ENCODE measurements at regions not wholly inside any gene's neighbourhood (a gene's known extent, or its start where the extent isn't known, plus 50 kb on each side); places are given as distances from the start of the nearest gene placed in this dataset.

GRCh38 chr11:22491555-22492225 is 133.9 kb downstream of the FANCF start:
- Histone ChIP-seq H3K4me3 (ENCODE audit: low read depth in 1 of 2, low read length in 2 of 2) (no peak overlapping the region), H3K27ac (ENCODE audit: low read length) (no peak overlapping the region), H3K4me1 (ENCODE audit: control insufficient read depth in 1 of 2, insufficient read depth in 2 of 2, low read length in 2 of 2) (no peaks in the 10 kb centered on the region), H3K9me3 (ENCODE audit: control insufficient read depth in 1 of 2, low read length in 2 of 2) (no peaks in the 10 kb centered on the region), H3K36me3 (ENCODE audit: control insufficient read depth in 1 of 2, insufficient read depth in 2 of 2, low read length in 2 of 2) (no peaks in the 10 kb centered on the region), H3K27me3 (ENCODE audit: low read depth, low read length) (no peaks in the 10 kb centered on the region)

DNA sequence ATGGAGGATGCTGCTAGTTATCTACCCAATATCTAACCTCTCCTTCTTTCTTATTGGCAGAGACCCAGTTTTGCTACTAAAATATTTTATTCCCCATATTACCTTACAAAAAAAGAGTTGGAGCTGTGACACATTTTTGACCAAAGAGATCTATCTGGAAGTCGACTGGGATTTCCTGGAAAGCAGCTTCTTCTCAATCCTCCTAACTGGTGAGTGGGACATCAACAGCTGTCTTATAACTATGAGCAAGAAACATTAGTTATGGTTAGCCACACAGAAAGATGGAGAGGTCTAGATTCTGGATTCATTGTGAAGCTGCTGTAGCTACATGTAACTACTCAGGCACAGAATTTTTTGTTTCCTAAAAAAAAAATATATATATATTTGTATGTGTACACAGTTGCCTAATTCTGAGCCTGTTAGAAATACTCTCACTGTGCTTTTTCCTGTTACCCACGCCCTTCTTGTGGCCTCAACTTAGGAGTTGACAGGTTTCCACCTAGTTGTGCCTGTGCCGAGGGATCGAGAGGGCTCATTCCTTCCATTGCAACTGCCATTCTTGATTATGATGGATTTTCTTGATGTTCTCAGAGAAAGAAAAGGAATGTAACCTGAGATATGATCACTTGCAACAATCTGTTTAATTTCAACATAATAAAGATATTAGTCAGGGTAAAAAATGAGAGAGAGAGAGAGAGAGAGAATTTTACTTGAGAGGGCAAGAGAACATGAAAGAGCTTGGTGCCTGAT is 142.0 kb downstream of the SLC17A6 start:
- Histone ChIP-seq H3K27ac (ENCODE audit: low read length) (no peak overlapping the region), H3K4me1 (ENCODE audit: control insufficient read depth in 1 of 2, insufficient read depth in 2 of 2, low read length in 2 of 2) (no peaks in the 10 kb centered on the region), H3K9me3 (ENCODE audit: control insufficient read depth in 1 of 2, low read length in 2 of 2) (no peaks in the 10 kb centered on the region), H3K4me3 (ENCODE audit: low read depth in 1 of 2, low read length in 2 of 2) (no peak overlapping the region), H3K27me3 (ENCODE audit: low read depth, low read length) (no peaks in the 10 kb centered on the region), H3K36me3 (ENCODE audit: control insufficient read depth in 1 of 2, insufficient read depth in 2 of 2, low read length in 2 of 2) (no peaks in the 10 kb centered on the region)

- no peak overlapping the region for H3K27ac ChIP-seq (ENCODE audit: low read length)
- H3K4me1 ChIP-seq (ENCODE audit: control insufficient read depth in 1 of 2, insufficient read depth in 2 of 2, low read length in 2 of 2), result no peaks in the 10 kb centered on the region
- no peaks in the 10 kb centered on the region for H3K36me3 ChIP-seq (ENCODE audit: control insufficient read depth in 1 of 2, insufficient read depth in 2 of 2, low read length in 2 of 2)
- no peaks in the 10 kb centered on the region for H3K27me3 ChIP-seq (ENCODE audit: low read depth, low read length)
- no peak overlapping the region for H3K4me3 ChIP-seq (ENCODE audit: low read depth in 1 of 2, low read length in 2 of 2)
- no peaks in the 10 kb centered on the region for H3K9me3 ChIP-seq (ENCODE audit: control insufficient read depth in 1 of 2, low read length in 2 of 2)
Measured at GRCh38 chr11:22479208-22479607, 141.0 kb downstream of the SLC17A6 start.

- Histone ChIP-seq H3K27me3 (ENCODE audit: low read depth, low read length) (no peaks in the 10 kb centered on the region), H3K4me3 (ENCODE audit: low read depth in 1 of 2, low read length in 2 of 2) (no peak overlapping the region), H3K36me3 (ENCODE audit: control insufficient read depth in 1 of 2, insufficient read depth in 2 of 2, low read length in 2 of 2) (no peaks in the 10 kb centered on the region), H3K4me1 (ENCODE audit: control insufficient read depth in 1 of 2, insufficient read depth in 2 of 2, low read length in 2 of 2) (no peaks in the 10 kb centered on the region), H3K27ac (ENCODE audit: low read length) (no peak overlapping the region), H3K9me3 (ENCODE audit: control insufficient read depth in 1 of 2, low read length in 2 of 2) (no peaks in the 10 kb centered on the region)
Measured at GRCh38 chr11:22478169-22478568, 140.0 kb downstream of the SLC17A6 start.

GRCh38 chr11:22477312-22477711 is 139.1 kb downstream of the SLC17A6 start:
- Histone ChIP-seq H3K4me3 (ENCODE audit: low read depth in 1 of 2, low read length in 2 of 2) (no peak overlapping the region), H3K36me3 (ENCODE audit: control insufficient read depth in 1 of 2, insufficient read depth in 2 of 2, low read length in 2 of 2) (no peaks in the 10 kb centered on the region), H3K9me3 (ENCODE audit: control insufficient read depth in 1 of 2, low read length in 2 of 2) (no peaks in the 10 kb centered on the region), H3K27me3 (ENCODE audit: low read depth, low read length) (no peaks in the 10 kb centered on the region), H3K27ac (ENCODE audit: low read length) (no peak overlapping the region), H3K4me1 (ENCODE audit: control insufficient read depth in 1 of 2, insufficient read depth in 2 of 2, low read length in 2 of 2) (no peaks in the 10 kb centered on the region)

- no peak overlapping the region for H3K27ac ChIP-seq (ENCODE audit: low read length)
- no peaks in the 10 kb centered on the region for H3K36me3 ChIP-seq (ENCODE audit: control insufficient read depth in 1 of 2, insufficient read depth in 2 of 2, low read length in 2 of 2)
- no peaks in the 10 kb centered on the region for H3K27me3 ChIP-seq (ENCODE audit: low read depth, low read length)
- H3K9me3 ChIP-seq (ENCODE audit: control insufficient read depth in 1 of 2, low read length in 2 of 2), result no peaks in the 10 kb centered on the region
- H3K4me3 ChIP-seq (ENCODE audit: low read depth in 1 of 2, low read length in 2 of 2), result no peak overlapping the region
- H3K4me1 ChIP-seq (ENCODE audit: control insufficient read depth in 1 of 2, insufficient read depth in 2 of 2, low read length in 2 of 2), result no peaks in the 10 kb centered on the region
Measured at GRCh38 chr11:22476589-22476988, 138.4 kb downstream of the SLC17A6 start.

DNA sequence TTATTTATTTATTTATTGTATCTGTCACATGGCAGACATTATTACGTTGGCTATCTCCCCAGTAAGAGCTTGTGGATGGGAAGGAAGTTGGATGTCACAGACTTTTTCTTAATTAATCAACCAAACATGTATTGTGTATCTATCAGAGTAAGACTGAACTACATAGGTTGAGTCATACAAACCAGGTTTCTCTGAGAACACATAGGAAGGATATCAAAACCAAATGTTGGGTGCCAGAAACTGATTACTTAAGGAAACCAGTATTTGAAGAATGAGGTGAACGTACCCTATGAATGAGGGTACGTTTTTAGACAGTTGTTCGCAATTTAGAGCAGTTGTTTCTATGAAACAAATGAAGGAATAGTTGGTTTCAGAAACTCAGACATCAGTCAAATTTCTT is 136.4 kb downstream of the SLC17A6 start:
- H3K4me3 ChIP-seq (ENCODE audit: low read depth in 1 of 2, low read length in 2 of 2), result no peak overlapping the region
- H3K27me3 ChIP-seq (ENCODE audit: low read depth, low read length), result no peaks in the 10 kb centered on the region
- no peaks in the 10 kb centered on the region for H3K4me1 ChIP-seq (ENCODE audit: control insufficient read depth in 1 of 2, insufficient read depth in 2 of 2, low read length in 2 of 2)
- no peaks in the 10 kb centered on the region for H3K36me3 ChIP-seq (ENCODE audit: control insufficient read depth in 1 of 2, insufficient read depth in 2 of 2, low read length in 2 of 2)
- no peak overlapping the region for H3K27ac ChIP-seq (ENCODE audit: low read length)
- no peaks in the 10 kb centered on the region for H3K9me3 ChIP-seq (ENCODE audit: control insufficient read depth in 1 of 2, low read length in 2 of 2)

DNA sequence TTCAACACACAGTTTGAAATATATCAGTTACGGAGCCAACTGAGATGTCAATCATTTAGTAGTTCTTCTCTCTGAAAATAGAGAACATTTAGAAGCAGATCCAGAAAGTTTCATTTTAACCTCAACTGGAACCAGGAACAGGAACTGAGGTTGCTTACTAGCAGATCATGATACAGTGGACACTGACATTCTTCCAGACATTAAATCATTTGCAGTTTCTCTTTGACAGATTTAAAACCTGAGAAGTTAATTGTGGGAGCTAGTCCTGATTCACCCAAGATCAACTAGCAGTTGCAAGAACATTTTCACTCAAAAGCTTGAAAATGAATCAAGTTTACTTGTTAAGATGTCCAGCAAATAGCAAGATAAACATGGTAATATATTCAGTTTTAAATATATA is 135.4 kb downstream of the SLC17A6 start:
- H3K4me1 ChIP-seq (ENCODE audit: control insufficient read depth in 1 of 2, insufficient read depth in 2 of 2, low read length in 2 of 2), result no peaks in the 10 kb centered on the region
- H3K27me3 ChIP-seq (ENCODE audit: low read depth, low read length), result no peaks in the 10 kb centered on the region
- no peaks in the 10 kb centered on the region for H3K9me3 ChIP-seq (ENCODE audit: control insufficient read depth in 1 of 2, low read length in 2 of 2)
- no peak overlapping the region for H3K27ac ChIP-seq (ENCODE audit: low read length)
- no peak overlapping the region for H3K4me3 ChIP-seq (ENCODE audit: low read depth in 1 of 2, low read length in 2 of 2)
- no peaks in the 10 kb centered on the region for H3K36me3 ChIP-seq (ENCODE audit: control insufficient read depth in 1 of 2, insufficient read depth in 2 of 2, low read length in 2 of 2)

DNA sequence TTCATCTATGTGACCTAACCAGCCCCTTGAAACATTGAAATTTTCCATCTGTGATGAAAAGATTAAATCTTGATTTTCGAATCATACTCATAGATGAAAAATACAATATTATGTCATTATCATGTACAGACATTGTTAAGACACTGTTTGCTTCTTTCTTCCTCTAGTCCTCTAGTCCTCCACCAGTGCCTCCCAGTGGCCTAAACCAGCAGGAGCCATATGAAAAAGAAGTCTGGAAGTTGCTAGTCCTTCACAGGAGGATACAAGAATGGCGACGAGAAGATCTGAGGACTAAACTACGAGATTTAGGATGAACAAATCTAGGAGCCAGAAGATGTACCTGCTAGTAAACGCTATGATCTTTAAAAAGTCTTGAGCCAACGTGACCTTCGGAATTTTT is 134.1 kb downstream of the SLC17A6 start:
- Histone ChIP-seq H3K36me3 (ENCODE audit: control insufficient read depth in 1 of 2, insufficient read depth in 2 of 2, low read length in 2 of 2) (no peaks in the 10 kb centered on the region), H3K9me3 (ENCODE audit: control insufficient read depth in 1 of 2, low read length in 2 of 2) (no peaks in the 10 kb centered on the region), H3K4me3 (ENCODE audit: low read depth in 1 of 2, low read length in 2 of 2) (no peak overlapping the region), H3K27ac (ENCODE audit: low read length) (no peak overlapping the region), H3K27me3 (ENCODE audit: low read depth, low read length) (no peaks in the 10 kb centered on the region), H3K4me1 (ENCODE audit: control insufficient read depth in 1 of 2, insufficient read depth in 2 of 2, low read length in 2 of 2) (no peaks in the 10 kb centered on the region)

DNA sequence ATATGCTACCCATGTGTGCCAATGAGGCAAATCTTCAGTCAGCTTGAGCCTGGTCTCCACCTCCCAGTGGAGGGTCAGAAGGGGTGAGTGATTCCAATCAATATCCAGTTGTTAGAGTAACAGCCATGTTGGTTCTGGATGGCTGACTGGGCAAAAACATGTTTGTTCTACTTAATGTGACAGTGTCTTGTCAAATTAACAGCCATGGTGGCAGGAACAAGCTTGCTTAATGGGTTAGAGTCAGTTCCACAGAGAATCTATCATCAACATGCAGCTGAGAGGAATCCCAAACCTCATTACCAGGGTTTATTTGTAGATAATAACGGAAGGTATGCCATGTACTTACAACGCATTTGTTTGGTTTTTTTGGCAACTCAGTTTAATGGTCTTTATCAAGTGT is 133.2 kb downstream of the SLC17A6 start:
- H3K27me3 ChIP-seq (ENCODE audit: low read depth, low read length), result no peaks in the 10 kb centered on the region
- no peaks in the 10 kb centered on the region for H3K4me1 ChIP-seq (ENCODE audit: control insufficient read depth in 1 of 2, insufficient read depth in 2 of 2, low read length in 2 of 2)
- no peak overlapping the region for H3K4me3 ChIP-seq (ENCODE audit: low read depth in 1 of 2, low read length in 2 of 2)

DNA sequence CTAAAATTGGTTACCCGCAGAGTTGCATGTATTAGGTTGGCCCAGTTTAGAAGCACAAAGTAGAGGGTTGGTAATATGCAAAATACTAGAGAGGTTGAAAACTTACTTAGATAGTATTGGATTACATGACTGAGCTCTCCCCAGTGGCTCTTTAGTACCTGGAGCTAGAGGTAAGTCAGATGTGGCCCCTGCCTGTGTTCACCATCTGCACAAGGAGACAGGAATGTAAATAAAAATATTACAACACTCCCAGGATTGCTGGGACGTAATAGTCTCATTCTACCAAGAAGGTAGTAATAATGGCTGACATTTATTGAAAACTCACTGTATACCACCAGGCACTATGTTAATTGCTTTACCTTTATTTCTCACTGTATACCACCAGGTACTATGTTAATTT is 129.6 kb downstream of the SLC17A6 start:
- no peaks in the 10 kb centered on the region for H3K4me1 ChIP-seq (ENCODE audit: control insufficient read depth in 1 of 2, insufficient read depth in 2 of 2, low read length in 2 of 2)
- H3K27me3 ChIP-seq (ENCODE audit: low read depth, low read length), result no peaks in the 10 kb centered on the region
- H3K27ac ChIP-seq (ENCODE audit: low read length), result no peak overlapping the region
- no peaks in the 10 kb centered on the region for H3K36me3 ChIP-seq (ENCODE audit: control insufficient read depth in 1 of 2, insufficient read depth in 2 of 2, low read length in 2 of 2)
- H3K9me3 ChIP-seq (ENCODE audit: control insufficient read depth in 1 of 2, low read length in 2 of 2), result no peaks in the 10 kb centered on the region
- H3K4me3 ChIP-seq (ENCODE audit: low read depth in 1 of 2, low read length in 2 of 2), result no peak overlapping the region

More for the DNA sequence above, 133.2 kb downstream of the SLC17A6 start:
- Histone ChIP-seq H3K27ac (ENCODE audit: low read length) (no peak overlapping the region), H3K36me3 (ENCODE audit: control insufficient read depth in 1 of 2, insufficient read depth in 2 of 2, low read length in 2 of 2) (no peaks in the 10 kb centered on the region), H3K9me3 (ENCODE audit: control insufficient read depth in 1 of 2, low read length in 2 of 2) (no peaks in the 10 kb centered on the region)

- no peaks in the 10 kb centered on the region for H3K9me3 ChIP-seq (ENCODE audit: control insufficient read depth in 1 of 2, low read length in 2 of 2)
- no peaks in the 10 kb centered on the region for H3K4me1 ChIP-seq (ENCODE audit: control insufficient read depth in 1 of 2, insufficient read depth in 2 of 2, low read length in 2 of 2)
- no peak overlapping the region for H3K27ac ChIP-seq (ENCODE audit: low read length)
- no peak overlapping the region for H3K4me3 ChIP-seq (ENCODE audit: low read depth in 1 of 2, low read length in 2 of 2)
- H3K36me3 ChIP-seq (ENCODE audit: control insufficient read depth in 1 of 2, insufficient read depth in 2 of 2, low read length in 2 of 2), result no peaks in the 10 kb centered on the region
- H3K27me3 ChIP-seq (ENCODE audit: low read depth, low read length), result no peaks in the 10 kb centered on the region
Measured at GRCh38 chr11:22467248-22467647, 129.1 kb downstream of the SLC17A6 start.
